IPS-NIHi7 (cell line): ENCODE measurements at regions not wholly inside any gene's neighbourhood (a gene's known extent, or its start where the extent isn't known, plus 50 kb on each side); places are given as distances from the start of the nearest gene placed in this dataset.
A peak's percentile ranks its signal among the peaks of the same experiment; 100 is the strongest.
"Not testable (repeated sequence)": the region's sequence is repeated elsewhere in the genome, so short reads cannot be mapped to it uniquely, and the experiment has no call there.

ENCODE experiments used
- DNase-seq: peaks from one replicate; pipeline ENCODE4 v3.0.0; 2012; ENCODE audit warnings: mixed read lengths; ENCODE audit errors: extremely low spot score

DNA sequence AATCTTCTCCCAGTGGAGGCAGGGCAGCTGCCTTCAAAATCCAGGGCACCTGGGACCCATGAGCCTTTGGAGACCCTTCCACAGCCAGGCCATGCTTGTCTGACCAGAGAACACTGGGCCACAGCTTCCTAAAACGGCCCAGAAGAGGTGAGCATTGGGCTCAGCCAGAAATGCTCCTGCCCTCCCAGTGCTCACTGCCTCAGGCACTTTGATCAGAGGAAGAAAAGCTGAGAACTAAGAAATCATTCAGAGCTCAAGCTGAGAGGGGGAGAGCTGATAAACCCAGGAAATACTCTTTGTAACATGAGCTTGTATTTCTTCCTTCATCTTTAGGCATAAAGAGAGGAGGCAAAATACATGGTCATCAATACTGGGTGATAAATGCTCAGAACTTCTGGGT, 365.5 kb upstream of the KLHL29 start:
- peak; percentile 32 for DNase-seq

DNA sequence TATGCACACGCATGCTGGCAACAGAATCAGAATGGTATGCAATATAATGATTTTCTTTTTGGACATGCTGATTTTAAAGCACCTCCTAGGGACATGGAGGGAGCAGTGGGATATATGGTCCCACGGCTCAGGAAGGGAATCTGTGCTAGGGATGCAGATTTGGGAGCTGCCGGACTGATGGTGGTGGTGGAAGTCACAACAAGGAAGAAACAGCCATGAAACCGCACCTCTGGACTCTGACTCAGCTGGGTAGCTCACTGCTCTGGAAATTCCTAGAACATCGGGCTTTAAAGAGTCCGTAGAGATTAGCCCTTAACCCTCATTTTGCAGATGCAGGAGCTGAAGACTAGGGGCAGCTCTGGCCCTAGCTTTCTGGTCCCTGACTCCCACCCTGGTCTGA, 364.3 kb upstream of the KLHL29 start:
- DNase-seq, result no peak

DNA sequence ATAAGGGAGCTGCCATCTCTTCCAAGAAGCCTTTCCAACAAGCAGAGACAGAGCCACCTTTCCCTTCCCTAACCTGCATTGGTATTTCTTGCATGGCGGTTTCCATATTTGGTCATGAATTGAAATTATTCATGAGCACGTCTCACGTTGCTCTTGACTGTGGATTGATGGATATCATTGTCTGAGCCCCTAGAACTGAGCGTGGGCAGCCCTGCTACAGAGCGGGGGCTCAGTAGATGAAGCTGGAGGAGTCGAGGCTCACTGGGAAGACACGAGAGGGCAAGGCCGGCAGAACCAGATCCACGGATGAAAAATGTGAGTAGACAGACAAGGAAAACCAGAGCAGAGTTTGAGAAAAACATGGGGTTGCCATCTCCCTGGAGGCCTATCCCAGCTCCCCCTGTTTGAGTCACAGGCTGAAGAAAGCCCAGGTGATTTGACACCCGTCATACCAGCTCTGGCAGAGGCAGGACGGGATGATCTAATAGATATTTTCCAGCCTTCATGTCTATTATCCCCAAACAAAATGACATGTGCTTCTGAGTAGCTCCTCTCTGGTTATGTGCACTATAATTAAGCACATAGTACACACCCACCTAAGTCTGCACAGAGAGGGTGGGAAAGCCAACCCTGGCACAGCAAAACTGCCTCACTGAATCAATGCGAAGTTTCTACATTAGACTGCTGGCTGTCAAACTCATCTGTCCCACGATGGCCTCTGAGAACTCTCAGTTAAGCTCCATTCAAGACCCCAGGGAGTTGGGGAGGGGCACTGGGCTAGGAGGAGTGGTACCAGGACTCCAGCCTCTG, 363.5 kb upstream of the KLHL29 start:
- DNase-seq, result no peak

DNA sequence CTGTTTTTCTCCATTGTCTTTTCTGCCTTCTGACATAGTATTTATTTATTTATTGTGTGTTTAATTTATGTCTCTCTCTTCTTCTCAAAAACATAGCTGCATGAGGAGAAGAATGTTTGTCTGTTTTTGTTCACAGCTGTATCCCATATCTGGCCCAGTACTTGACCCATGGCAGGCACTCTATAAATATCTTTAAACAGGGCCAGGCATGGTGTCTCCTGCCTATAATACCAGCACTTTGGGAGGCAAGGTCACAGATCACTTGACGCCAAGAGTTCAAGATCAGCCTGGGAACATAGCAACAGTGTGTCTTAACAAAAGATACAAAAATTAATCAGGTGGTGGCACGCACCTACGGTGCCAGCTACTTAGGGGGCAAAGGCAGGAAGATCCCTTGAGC, 361.3 kb upstream of the KLHL29 start:
- no peak for DNase-seq

DNA sequence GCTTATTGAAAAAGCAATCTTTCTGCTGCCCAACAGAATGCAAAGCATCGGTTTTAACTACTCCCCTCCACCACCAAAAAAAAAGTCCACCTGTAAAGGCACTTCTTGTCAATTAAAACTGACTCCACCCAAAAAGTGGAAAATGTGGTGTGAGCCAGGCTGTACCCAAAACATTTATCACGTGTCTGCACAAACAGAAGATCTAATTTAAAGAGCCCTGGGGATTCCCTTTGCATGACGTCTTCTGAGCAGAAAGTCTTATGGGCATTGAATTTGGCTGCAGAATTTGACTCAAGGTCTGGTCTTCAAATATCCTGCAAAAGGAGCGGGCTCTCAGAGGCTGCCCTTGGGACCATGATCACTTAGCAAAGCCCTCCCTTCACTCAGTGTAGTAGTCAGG, 358.3 kb upstream of the KLHL29 start:
- DNase-seq, result no peak

DNA sequence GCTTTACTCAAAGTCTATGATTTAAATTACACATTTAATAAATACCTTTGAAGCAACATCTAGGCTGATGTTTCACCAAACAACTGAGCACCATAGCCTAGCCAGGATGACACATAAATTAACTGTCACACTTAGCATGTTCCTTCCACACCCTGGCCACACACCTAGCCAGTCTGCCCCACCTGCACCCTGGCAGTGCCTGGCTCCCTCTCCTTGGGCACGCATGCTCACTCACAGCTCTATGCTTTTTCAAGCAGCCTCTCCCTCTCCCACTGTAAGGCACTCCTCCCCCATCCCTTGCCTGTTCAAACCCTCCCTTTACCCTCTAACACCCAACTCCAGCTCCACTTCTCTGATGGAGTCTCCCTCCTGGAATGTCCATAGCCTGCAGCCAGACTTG, 357.6 kb upstream of the KLHL29 start:
- DNase-seq, result no peak

DNA sequence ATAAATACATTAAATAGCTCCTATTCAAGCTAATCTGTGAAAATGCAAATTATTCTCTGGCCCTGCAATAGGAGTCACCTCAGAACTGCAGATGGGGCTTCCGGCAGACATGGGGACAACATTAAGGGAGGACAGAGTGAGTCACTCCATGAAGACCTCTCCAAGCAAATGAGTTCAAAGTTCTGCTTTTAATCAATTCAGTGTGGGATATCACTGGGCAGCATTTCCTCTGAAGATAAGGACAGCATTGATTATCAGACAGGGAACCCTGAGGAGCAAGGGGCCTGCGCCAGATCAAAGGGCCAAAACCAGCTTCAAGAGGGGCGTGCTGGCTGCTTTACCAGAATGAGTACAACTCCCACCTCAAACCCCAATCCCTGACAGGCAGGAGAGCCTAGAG, 356.9 kb upstream of the KLHL29 start:
- DNase-seq, result peak; percentile 31

DNA sequence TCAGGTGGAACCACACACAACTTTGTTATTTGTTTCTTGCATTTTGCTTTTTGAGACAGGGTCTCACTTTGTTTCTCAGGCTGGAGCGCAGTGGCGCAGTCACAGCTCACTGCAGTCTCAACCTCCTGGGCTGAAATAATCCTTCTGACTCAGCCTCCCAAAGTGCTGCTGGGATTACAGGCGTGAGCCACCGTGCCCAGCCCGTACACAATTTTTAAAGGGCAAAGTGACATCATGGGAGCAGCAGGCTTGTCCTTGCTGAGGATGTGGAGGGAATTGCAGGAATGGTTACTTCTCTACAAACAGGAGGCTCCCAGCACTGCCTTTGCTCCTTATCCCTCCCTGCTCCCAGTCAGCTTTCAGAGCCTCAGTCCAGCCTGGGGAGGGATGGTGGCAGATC, 355.9 kb upstream of the KLHL29 start:
- DNase-seq, result no peak

DNA sequence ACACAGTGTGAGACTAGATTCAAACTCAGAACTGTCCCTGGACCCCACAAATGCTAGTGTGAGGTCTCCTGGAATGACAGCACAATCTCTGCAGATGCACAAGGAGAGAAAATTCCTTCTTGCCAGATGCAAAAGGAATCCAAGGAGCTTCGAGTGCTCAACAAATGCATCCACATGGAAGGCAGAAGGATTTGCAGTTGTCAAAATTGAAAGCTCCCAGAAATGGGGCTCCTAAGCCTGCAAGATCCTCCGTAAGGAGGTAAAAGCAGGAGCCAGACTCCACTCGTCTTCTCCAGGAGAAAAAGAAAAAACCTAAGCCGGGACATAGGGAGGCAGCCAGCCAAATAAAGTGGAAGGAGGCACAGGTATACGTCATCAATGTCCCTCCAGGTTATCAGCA, 355.0 kb upstream of the KLHL29 start:
- DNase-seq, result no peak

DNA sequence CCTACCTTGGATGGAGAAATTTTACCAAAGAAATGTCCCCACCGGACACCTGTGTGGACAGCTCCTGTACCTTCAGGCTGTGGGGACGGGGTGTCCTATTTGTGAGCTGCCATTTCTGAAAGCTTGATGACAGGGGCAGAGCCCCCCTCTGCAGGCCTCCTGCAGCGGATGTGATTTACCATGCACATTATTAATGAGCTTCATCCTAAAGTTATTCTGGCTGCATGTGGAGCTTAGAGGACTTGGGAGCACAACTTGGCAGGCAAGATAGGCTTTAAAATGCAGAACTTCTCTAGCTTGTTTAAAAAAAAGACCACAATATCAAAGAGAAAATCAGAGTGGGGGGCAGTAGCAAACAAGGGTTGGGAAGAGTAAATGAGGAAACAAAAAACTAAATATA, 350.0 kb upstream of the KLHL29 start:
- DNase-seq, result no peak

DNA sequence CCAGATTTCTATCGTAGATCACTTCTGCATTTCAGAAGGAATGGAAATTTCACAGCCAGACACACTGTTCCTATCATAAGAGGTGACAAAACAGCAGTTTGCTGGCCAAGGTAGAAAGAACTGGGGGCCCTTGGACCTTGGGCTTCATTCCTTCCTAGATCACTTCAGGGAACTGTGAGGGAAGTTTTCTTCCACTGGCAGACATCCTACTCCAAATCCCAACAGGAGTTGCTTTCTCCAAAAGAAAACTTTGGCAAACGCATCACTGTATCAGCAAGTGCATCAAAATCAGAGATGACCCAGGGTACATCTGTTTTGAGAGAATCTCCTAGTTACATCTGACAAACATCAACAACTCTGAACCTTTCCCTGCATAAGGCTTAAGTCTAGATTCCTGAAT, 348.4 kb upstream of the KLHL29 start:
- DNase-seq, result no peak

DNA sequence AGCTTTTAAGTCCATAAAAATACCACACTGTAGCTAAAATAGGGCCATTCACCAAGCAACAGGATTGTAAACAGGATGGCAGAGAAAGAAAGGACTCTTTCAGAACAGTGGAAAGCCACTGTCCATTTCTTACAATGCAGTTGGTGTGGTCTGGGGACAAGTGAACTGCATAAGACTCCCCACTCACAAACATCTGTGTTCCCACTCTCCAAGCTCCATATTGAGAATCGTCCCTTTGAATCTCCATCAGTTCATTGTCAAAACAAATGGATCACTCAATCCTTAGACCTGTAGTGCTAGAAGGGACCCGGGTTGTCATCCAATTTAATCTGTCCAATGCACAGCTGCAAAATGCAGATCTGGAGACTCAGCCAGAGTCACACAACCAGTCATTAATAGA, 347.4 kb upstream of the KLHL29 start:
- DNase-seq, result no peak

DNA sequence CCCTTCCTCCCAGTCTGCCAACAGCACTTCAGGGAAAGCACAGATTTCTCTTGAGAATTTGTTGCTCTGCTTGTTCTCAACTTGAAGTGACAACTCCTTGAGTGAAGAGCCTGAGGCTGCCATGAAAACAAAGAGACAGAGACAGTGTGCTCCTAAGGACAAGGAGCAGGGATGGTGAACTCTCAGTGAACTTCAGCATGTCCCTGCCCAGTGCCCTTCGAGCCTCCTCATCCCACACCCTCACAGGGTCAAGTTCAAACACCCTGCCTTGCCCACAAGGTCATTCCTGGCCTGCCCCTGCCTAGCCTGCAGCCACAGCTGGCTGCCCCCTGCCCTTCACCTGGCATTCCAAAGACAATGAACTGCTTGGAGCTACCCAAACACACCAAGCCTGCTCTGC, 343.5 kb upstream of the KLHL29 start:
- no peak for DNase-seq

DNA sequence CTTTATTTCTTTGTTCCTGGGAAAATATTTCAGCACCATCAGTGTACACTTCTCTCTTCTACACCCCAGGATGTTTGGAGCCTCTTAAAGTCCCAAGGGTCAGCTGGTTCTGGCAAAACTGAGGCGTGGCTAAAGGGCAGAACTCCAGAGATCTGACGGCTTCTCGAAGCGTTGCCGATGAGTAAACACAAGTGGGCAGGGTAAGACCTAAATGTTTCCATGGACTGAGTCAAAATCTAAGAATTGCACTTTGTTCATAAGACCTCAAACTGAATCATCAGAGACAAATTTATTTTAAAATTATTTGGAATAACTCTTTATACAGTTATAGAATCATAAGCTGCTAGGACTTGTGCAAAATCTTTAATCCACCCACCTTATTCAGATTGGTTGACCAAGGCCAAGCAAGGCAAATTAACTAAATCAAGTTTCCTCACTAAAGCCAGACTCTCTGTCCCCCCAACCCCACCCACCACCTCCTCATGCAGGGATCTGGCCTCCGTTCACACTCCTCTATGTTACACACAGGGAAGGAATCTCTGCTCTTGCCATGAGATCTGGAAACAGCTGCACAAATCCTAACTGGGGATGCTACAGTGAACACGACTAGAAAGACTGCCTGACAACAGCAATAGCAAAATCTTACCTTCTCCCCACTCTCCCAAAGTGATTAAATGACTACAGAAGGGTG, 342.6 kb upstream of the KLHL29 start:
- DNase-seq, result no peak

DNA sequence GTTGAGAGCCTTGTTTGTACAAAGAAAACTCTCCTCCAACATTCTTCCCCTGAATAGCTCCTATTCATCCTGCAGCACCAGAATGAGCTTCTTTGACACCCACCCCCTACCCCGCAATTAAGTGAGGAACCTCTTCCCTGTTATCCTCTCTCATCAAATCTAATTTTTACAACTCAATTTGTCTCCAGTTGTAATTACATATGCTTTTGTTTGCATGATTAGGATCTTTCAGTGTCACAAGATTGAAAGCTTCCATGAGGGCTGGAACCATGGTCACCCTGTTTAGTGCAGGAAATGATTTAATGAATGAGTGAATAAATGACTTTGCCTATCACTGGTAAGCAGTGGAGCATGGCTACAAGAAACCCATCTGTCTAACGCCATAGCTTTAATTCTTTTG, 334.6 kb upstream of the KLHL29 start:
- DNase-seq, result no peak

DNA sequence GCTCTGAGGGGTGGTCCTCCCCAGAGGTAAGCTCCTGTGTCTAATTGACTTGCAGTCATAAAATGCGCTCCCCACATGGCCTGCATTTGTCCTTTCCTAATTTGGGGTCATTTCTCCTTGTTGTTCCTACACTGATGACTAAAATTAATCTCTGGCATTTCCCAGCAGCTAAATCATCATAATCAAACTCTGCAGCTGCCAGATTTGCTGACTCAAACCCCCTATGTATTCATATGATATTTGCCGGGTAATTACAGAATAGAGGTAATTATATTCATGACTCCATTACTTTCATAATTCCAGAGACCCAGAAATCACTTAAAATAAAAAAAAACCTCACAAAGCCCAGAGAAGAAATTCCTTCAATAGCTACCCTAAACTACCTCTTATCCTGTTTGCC, 331.4 kb upstream of the KLHL29 start:
- no peak for DNase-seq

DNA sequence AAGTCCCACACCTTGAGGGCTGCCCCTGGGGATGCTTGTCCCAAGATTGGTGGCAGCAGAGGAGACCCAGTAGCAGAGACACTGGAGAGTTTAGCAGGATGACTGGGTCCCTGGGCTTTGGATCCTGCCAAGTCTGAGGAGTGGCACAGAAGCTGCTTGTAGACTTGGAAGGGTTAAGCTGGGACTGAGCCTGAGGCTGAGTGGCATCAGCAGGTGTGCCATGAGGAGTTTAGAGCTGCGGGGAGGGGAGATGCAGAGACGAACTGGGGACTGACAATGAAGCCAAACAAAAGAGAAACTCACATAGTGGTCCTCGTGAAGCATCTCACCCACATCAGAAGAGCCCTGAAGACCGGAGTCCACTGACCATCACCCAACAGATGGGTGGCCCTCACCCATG, 329.7 kb upstream of the KLHL29 start:
- no peak for DNase-seq

DNA sequence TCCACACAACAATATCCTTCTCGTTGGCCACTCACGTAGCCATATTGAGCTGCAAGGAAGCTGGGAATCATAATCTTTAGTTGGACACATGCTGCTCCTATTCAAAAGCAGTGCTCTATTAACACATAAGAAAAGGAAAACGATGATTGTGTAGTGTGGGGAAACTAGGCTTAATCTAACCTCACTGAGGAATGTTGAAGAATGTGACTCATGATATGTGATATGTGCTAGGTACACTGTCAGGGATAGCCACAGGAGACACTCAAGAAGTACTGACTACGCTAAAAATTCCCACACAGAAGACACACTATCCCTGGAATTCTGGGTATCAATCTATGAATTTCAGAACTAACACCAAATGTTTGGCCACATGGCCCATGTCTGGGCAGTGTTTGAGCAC, 328.1 kb upstream of the KLHL29 start:
- DNase-seq, result not testable (repeated sequence)

DNA sequence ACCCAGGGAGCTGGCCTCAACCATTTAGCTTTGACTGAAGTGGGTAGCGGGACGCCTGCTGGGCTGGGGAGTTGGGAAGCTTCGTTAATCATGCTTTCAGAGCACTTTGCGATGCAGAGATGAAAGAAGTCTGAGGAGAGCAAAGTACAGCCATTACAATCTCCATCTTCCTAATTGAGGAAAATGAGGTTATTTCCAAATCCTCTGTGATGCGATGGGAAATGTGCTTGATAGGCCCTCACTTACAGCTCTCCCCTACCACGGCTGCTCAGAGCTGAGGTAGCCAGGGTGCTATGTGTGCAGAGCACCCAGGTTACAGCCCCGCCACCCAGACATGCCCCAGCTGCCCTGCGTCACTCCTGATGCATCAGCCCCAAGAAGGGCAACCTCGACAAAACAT, 326.5 kb upstream of the KLHL29 start:
- DNase-seq, result no peak

DNA sequence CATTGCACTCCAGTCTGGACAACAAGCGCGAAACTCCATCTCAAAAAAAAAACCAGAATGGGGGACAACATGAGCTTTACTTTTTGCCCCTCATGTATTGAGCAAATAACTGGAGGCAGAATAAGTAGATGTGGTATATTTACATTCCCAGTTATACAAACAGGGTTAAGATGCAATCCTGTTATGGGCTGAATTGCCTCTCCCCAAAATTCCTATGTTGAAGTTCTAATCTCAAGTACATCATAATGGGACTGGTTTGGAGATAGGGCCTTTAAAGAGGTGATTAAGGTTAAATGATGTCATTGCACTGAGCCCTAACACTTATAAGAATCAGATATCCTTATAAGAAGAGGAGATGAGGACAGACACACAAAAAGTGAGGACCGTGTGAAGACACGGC, 319.8 kb upstream of the KLHL29 start:
- no peak for DNase-seq

DNA sequence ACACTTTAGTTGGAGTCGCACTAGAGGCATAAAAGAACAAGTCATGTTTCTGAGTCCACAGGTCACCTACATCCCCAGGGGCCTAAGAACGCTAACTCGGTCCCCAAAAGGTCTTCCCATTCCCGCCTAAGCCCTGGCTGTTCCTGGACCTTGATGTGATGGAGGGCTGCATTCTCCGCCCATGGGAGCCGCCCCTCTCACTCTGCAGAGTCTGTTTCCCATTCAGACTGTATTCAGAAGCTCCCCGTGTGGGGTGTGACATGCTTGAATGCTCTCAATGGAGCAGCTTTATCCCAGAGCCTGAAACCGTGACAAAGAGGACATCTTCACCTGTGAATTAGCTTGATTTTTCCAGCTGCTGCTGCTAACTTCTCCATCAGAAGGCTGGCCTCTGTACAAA, 319.0 kb upstream of the KLHL29 start:
- no peak for DNase-seq

DNA sequence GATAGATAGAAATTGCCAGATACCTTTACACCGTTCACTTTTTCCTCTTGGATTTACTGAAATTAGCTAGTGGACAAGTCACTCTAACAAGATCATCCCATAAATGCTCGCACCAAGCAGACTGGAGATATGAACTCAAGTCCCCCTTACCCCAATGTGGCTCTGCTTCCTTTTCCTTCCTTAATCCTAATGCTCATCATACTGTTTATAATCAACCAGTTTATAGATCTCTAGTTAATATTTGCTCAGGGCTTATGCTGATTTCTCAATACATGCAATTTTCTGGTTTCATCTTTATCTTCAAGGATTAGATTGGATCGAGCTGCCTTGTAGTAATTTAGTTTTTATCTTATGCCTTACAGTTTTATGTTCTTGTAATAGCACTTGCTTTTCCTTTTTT, 318.3 kb upstream of the KLHL29 start:
- DNase-seq, result no peak

DNA sequence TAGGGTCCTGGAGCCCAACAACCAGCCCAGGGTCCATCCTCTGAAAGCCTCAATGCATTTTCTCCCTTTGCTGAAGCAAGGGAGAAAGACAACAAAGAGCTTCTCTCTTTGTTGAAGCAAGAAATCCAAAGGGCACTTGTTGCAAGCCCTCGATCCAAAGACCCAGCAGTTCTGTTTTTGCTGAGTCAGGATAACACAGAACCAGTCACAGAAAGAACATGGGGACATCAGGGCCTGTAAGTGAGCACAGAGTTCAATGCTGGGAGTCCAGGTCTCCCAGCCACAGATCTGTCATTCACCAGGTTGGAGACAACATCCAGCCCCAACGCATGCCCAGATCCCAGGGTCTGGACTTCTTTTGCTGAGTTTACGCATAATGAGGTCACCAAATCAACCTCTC, 315.8 kb upstream of the KLHL29 start:
- no peak for DNase-seq

DNA sequence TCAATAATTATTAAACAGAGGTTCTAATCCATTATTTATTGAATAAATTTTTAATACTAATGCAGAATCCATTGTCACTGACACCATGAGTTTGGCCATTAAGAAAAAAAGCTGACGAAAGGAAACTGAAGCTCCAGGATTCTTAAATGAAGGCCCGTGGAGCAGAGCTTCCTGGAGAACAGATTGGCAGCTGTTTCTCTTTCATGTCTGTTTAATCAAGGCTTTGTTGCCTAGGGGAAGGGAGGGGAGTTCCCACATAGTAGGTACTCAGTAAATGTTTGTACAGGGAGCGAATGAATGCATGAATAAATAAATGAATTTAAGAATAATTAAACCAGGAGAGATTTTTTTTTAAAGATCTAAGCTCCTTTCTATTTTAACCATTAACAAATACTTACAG, 315.1 kb upstream of the KLHL29 start:
- DNase-seq, result no peak
